Naive thymus-derived CD8-positive, alpha-beta T cell (primary cell): ENCODE measurements at regions not wholly inside any gene's neighbourhood (a gene's known extent, or its start where the extent isn't known, plus 50 kb on each side); places are given as distances from the start of the nearest gene placed in this dataset.

Experiments used
- ATAC-seq, 2 donors: fragments of 150-1000 bp; cut with Tn5 transposase in 1 of 2; sonication (Bioruptor Pico), chemical (Tn5 transposase) in 1 of 2; 1 replicate in 1 of 2; 2 replicates in 1 of 2; pipeline ENCODE4 v1.10.0; 2021; ENCODE audit warnings: mild to moderate bottlenecking in 2 of 2, moderate library complexity in 2 of 2
- POLR2A ChIA-PET: fragments of 350-600 bp; sonication (Branson Sonifier 250); formaldehyde crosslinking; loops from one replicate; lab custom pipeline; 2021; ENCODE audit warnings: antibody characterized with exemption; lab: Charles Lee
- DNase-seq, 10 donors: peaks; one replicate each; pipeline versions ENCODE4 v3.0.0 to v3.0.0-alpha.2; 2020 to 2022
- H3K27ac Mint-ChIP-seq, 10 donors: one replicate each; pipeline ENCODE4 v1.8.0; 2020 to 2022; ENCODE audit warnings: mild to moderate bottlenecking in 10 of 10, mixed read lengths in 10 of 10, moderate library complexity in 4 of 10, inconsistent platforms in 1 of 10
- H3K27me3 Mint-ChIP-seq, 5 donors: one replicate each; pipeline ENCODE4 v1.8.0; 2021 to 2022; ENCODE audit warnings: mixed read lengths in 5 of 5
- H3K36me3 Mint-ChIP-seq, 3 donors: one replicate each; pipeline ENCODE4 v1.8.0; 2020 to 2022; ENCODE audit warnings: mixed read lengths in 3 of 3, mild to moderate bottlenecking in 2 of 3, inconsistent platforms in 1 of 3
- H3K4me1 Mint-ChIP-seq, 4 donors: one replicate each; pipeline ENCODE4 v1.8.0; 2021 to 2022; ENCODE audit warnings: mixed read lengths in 4 of 4
- H3K4me3 Mint-ChIP-seq, 10 donors: one replicate each; pipeline ENCODE4 v1.8.0; 2020 to 2022; ENCODE audit warnings: mild to moderate bottlenecking in 10 of 10, mixed read lengths in 10 of 10, moderate library complexity in 6 of 10, inconsistent platforms in 1 of 10
- H3K9me3 Mint-ChIP-seq, 9 donors: one replicate each; pipeline ENCODE4 v1.8.0; 2020 to 2022; ENCODE audit warnings: mixed read lengths in 9 of 9, mild to moderate bottlenecking in 3 of 9, inconsistent platforms in 1 of 9, moderate library complexity in 1 of 9

GRCh38 chr1:232751393-232752140 is 53.6 kb upstream of the MAP10 start:
- H3K9me3 Mint-ChIP-seq = peaks cover 0 to 22% (median 13%) of the 10 kb centered on the region in 9 donors
- ATAC-seq = no peak
- POLR2A ChIA-PET = no interaction called here
- peaks cover 6 to 12% (median 10%) of the 10 kb centered on the region in 4 donors for H3K4me1 Mint-ChIP-seq
- no peak for DNase-seq
- H3K27ac Mint-ChIP-seq = peak overlapping the region in 1 of 10 donors; percentile 17
- peak overlapping the region in 1 of 10 donors; percentile 24 for H3K4me3 Mint-ChIP-seq
- peaks cover 0 to 9% (median 5%) of the 10 kb centered on the region in 3 donors for H3K36me3 Mint-ChIP-seq
- peaks cover 0 to 5% (median 0%) of the 10 kb centered on the region in 5 donors for H3K27me3 Mint-ChIP-seq

- Mint-ChIP-seq H3K27ac (no peak overlapping the region), H3K4me1 (peaks cover 6 to 12% (median 10%) of the 10 kb centered on the region in 4 donors), H3K4me3 (no peak overlapping the region), H3K9me3 (peaks cover 0 to 22% (median 13%) of the 10 kb centered on the region in 9 donors), H3K27me3 (peaks cover 0 to 3% (median 0%) of the 10 kb centered on the region in 5 donors), H3K36me3 (peaks cover 0 to 9% (median 2%) of the 10 kb centered on the region in 3 donors)
- ATAC-seq (no peak), DNase-seq (no peak)
- POLR2A ChIA-PET = interaction anchor here (0.6 kb wide), 1 partner anchor 92 kb away, joined by 4 read pairs; no protein-coding TSS in a partner anchor
These were observed 52.9 kb upstream of the MAP10 start for GRCh38 chr1:232752365-232752764.

DNA sequence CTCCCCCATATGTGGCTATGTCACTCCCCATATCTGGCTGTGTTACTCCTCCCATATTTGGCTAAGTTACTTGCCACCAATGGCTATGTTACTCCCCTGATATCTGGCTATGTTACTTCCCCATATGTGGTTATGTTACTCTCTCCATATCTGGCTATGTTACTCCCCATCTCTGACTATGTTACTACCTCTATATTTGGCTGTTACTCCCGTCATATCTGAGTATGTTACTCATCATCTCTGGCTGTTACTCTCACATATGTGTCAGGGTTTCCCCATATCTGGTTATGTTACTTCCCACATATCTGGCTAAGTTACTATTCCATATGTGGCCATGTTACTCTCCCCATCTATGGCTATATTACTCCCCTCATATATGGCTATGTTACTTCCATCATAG is 50.3 kb upstream of the MAP10 start:
- Mint-ChIP-seq H3K36me3 (no peaks in the 10 kb centered on the region), H3K9me3 (peaks cover 0 to 2% (median 0%) of the 10 kb centered on the region in 9 donors), H3K4me1 (peaks cover 6 to 12% (median 10%) of the 10 kb centered on the region in 4 donors), H3K4me3 (no peak overlapping the region), H3K27me3 (peaks cover 0 to 3% (median 0%) of the 10 kb centered on the region in 5 donors), H3K27ac (no peak overlapping the region)
- POLR2A ChIA-PET = no interaction called here
- ATAC-seq = no peak
- DNase-seq = no peak
